Activated T-helper 1 cell treated with anti-CD3 and anti-CD28 coated beads, Interleukin-2, amount 50 U/mL, for 16 hours (primary cell): ENCODE measurements at regions not wholly inside any gene's neighbourhood (a gene's known extent, or its start where the extent isn't known, plus 50 kb on each side); places are given as distances from the start of the nearest gene placed in this dataset.

Source experiments
- DNase-seq, 2 donors: peaks; one replicate each; pipeline ENCODE4 v3.0.0-alpha.2; 2020; ENCODE audit warnings: low read depth in 1 of 2, low spot score in 1 of 2

DNA sequence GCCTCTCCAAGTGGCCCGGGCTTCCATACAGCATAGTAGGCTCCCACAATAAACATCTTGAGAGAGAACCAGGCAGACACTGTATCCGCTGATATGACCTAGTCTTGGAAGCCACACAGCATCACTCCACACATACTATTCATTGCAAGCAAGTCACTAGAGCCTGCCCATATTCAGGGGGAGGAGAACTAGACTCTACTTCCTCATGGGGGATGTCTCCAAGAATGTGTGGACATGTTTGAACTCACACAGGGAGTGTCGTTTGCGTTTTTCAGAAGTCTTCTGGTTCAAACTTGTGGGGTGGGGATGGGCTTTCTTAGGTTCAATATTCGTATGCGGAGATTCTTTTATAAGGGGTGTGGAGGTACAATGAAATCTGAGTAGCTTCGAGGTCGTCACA, 232.6 kb upstream of the HABP2 start:
- DNase-seq: no peak

DNA sequence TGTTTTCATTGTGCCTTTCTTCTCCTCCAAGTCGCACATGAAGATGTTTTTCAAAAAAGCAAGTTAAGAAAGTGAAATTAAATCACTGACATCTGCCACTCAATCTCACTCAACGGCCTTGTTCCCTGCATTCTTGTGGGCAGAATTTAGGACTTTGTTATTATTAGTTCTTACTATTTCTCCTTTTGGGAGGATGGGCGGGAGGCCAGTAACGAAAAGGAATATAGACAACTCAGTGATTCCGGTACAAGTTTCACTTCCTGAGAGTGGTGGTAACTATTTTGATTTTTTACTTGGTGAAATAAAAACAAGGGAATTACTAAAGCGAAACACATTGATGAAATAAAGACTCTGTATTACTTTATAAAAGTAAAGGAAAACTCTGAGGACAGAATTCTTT, 231.9 kb upstream of the HABP2 start:
- no peak for DNase-seq

DNA sequence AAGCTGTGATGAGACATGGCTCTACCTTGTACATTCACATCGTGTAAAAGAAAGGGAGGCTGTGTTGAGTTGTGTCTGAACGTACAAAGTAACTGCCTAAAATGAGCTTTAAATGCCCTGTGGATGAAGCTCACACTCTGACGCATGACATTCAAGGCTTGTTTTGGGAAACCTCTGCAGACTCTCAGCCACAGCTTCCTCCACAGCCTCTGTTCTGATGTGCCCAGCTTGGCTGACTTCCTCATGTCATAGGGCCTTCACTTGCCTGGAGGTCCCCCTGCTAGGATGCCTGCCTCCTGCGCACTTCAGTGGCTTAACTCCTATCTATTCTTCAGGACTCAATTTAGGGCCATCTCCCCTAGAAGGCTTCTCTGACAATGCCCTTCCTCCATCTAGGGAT, 230.0 kb upstream of the HABP2 start:
- DNase-seq: no peak

DNA sequence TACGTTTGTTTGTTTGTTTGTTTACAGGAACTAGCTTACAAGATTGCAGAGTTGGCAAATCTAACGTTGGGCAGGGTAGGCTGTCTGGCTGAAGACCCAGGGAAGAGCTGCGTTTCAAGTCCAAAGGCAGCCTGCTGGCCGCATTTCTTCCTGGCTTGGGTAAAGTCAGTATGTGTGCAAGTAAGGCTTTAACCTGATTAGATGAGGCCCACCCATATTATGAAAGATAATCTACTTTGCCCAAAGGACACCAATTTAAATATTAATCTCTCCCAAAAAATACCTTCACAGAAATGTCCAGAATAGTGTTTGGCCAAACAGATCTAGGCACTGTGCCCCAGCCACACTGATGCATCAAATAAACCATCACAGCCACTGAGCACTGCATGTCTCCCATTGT, 228.9 kb upstream of the HABP2 start:
- no peak for DNase-seq

DNA sequence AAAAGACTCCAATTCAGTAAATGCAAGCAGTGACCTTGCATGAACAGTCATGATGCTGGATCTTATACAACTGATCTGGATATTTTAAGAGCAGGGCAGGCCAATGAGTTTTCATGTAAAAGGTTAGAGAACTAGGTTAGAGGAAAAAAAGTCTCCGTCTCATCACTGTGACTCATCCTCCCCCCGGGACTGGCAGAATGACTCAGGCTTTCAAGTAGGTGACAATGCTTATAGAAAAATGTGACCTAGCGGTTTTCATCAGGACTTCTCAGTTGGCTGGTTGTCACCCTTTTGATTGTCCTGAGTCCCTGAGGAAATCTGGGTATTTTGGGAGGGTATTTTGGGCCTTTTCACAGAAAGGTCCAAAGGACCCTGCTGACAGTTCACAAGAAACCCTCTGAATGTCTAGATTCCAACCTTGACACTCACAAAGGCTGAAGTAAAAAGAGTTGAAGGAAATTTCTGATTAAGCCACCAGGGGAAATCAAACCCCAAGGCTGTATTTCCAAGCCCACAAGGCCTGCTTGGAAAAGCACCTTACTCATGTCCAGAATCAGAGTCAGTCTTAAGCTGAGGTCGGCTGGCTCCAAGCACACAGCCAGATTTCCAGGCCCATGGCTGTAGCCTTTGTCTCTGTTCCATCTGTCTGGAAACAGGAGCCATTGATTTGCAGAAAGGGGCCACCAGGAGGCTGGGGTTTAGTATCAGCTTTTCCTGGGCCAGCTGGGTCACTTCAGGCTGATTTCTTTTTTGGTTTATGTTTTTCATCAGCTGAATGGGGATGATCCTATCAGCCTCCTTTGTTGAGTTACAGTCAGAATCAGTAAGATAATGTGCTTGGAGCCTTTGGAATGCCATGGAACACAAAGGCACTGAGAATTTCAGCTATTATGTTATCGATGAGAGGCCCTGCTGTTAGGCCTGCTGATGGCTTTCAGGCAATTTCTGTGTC, 226.4 kb upstream of the HABP2 start:
- DNase-seq: no peak

DNA sequence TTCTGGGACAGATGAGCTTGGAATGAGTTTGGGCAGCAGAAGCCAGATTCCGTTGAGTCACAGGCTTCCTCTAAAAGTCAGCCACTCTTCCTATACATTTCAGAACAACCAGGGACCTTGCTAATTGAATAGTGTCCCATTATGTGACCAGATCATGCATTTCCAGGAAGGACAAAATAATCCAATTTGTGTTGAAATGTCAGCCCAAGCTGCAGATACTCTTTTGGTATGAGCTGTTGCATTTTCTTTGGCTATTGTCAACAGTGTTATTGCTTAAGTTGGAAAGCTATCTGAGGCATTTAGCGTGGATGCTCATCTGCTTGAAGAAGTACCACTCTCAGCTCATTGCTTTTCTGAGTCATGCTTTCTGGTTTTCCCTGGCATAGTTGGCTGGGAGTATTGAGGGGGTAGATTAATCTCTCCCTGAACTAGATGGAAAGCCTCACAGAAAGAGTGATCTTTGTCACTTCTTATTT, 223.7 kb upstream of the HABP2 start:
- DNase-seq: no peak

DNA sequence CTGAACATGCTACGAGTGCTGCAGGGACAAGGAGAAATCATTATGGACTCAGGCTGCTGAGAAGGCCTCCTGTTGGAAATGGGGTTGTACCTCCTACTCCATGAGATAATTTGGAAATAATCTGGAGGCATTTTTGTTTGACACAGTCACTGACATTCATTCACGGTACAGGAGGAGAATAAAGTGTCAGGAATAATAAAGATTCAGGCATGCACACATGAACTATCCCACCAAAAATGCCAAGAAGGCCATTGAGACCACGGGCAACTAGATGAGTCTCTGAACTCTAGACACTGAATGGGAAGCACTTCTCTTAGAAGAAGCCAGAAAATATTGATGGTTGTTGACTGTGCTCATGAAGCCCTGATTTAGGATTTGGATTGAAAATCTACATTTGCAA, 220.9 kb upstream of the HABP2 start:
- no peak for DNase-seq

DNA sequence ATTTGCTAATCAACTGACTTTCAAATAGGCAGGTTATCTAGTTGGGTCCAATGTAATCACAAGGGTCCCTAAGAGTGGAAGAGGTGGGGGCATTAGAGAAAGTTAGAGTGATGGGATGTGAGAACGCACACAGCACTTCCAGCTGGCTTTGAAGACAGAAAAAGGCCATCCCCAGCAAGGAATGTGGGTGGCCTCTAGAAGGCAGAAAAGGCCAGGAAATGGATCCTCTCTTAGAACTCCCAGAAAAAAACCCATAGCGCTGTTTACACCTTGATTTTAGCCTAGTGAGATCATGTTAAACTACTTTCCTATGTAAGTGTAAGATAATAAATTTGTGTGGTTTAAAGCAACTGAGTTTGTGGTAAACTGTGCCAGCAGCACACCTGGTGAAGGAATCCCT, 219.5 kb upstream of the HABP2 start:
- DNase-seq: no peak

DNA sequence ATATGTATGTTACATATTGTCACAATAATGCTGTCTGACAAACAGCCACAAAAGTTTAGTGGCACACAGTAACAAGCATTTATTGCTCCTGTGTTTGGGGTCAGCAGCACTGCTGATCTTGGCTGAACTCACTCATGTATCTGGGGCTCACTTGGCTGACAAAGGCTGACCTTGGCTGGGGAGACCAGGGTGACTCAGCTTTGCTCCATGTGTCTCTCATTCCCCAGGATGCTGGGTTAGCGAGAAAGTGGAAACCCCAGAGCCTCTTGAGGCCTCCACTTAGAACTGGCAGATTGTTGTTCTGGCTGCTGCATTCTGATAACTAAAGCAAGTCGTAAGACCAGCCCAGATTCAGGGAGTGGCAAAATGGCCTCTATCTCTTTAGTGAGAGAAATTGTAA, 217.3 kb upstream of the HABP2 start:
- no peak for DNase-seq

DNA sequence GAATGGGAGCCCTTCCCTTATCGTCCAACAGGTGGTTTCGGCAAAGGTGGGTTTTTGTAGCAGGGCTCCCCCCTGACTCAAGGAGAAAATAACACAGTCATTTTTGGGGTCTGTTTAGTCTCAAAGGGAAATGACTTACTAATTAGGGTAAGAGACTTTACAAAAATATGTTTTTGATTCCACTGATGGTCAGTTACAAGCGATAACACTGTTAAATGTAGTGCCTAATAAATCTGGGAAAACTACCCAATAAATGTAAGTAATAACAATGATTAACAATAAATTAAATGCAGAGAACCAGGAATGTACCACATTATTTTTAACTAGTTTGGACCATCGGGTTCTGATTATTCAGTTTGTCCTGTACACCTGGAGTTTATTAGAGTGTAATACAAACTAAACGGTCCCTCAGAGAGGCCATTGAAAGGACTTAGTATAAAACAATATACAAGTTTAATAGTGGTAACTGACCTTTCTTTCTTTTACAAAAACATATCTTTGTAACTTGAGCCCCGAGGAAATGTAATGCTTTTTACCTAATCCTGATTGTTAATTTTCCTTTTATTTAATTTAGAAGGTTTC, 216.2 kb upstream of the HABP2 start:
- no peak for DNase-seq

DNA sequence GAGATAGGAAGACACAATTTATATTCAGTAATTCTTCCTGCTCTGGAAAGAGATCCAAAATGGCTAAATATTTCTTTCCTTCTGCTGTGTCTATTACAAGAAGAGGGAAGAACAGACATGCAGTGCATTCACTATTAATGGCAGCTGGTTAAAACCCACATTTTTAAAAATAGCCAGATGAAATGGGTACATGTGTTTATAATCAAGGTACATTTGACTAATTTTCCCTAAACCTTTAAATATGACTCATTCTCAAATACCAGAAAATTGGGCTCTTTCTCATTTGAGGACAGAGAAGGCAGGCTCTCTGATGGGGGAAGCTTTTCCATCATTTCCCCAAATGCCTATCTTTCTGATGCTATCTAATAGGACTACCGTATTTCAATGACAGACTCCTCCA, 215.7 kb upstream of the HABP2 start:
- no peak for DNase-seq

DNA sequence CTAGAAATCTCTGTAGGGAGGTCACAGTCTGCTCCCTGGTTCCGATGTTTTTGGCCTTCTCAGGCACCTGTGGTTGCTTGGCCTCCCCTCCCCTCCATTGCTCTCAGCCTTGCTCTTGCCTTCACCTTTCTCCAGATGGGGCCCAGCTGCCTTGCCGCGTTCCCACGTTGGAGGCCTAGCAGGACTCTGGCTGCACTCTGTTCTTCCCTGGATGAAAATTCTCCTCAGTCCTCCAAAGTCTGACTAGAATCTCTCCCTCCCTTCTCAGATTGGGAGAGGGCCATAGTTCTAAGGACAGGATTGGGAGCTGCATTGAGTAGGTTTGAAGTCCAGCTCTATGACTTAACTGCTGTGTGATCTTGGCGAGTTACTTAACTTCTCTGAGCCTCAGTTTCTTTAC, 213.7 kb upstream of the HABP2 start:
- DNase-seq: no peak

DNA sequence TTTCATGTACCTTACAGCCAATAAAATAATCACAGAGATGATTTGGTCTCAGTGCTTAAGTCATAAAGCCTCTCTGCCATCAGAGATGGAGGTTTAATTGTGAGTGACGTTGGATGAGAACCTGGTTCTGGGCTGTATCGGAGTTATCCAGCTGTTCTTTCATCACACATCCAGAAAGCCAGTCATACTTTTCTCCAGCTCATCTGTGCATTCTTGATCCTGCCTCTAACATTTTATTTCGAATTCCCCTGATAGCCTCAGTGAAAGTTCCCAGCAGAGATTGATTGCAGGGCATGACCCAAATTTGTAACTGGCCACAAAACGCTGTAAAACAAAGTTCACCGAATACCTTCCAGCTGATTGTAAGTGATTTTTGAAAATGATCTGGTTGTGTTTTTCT, 212.6 kb upstream of the HABP2 start:
- DNase-seq: no peak

DNA sequence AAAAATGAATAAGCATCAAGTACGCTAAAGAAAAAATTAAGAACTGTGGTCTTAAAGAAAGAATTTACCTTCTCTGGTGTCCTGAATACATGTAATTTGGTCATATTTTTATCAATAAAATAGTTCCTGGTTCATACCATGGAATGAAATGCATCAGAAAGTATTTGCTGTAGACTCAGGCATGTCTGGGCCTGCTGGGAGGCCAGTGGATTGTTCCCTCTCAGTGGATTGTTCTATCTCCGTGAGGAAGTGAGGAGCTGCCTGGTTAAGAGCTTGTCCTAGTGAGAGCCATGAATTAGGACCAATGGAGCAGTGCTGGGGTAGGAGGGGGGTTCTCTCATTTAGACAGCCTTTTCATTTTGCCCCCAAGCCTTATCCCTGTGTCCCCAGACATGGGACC, 211.7 kb upstream of the HABP2 start:
- no peak for DNase-seq

DNA sequence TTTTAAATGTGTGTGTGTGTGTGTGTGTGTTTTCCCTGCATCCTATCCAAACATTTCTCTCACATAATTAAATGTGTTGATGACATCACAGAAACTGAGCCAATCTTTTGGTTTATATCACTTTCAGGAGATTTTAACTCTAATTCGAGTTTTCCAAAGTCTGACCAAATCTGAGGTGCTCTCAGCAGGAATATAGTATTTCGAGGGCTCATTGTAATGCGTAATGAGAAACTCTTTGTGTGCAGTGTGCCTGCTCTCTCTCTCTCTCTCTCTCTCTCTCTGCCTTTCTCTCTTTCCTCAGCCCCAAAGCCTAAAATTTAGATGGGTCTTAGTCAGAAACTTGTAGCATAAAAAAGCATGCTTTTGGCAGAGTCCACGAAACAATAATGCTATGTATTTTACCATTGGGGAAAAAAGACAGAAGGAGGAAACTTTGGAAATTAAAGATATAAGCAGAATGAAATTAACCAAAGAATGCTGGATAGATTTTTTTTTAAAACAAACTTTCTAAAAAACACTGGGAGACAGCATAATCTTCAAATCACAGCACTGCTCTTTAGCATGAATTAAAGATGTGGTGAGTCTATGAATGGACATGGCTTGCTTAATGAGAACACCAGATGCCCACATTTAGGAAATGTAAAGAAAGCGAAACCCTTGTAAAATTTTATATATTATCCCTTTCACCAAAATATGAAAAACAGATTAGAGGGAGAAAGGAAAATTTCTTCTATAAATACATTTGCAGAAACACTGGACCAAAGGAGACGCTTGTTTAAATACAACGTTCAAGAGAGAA, 206.8 kb upstream of the HABP2 start:
- DNase-seq: no peak

DNA sequence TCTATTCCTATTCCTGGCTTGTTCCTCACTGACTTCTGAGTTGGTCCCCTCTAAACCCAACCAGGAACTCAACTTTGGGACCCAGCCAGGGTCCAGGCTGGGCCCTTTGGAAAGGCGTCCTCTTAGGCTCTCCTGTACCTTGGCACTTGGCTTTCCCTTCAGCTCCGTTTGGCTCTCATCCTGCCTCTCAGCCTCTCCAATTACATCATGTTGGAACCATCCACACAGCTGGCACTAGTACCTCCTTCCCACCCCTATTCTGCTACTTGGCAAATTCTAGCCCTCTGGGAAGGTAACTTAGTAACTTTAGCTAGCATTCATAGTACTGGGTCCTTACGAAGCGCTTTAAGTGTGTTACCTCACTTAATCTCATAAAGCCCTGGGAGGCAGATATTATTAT, 205.3 kb upstream of the HABP2 start:
- no peak for DNase-seq

DNA sequence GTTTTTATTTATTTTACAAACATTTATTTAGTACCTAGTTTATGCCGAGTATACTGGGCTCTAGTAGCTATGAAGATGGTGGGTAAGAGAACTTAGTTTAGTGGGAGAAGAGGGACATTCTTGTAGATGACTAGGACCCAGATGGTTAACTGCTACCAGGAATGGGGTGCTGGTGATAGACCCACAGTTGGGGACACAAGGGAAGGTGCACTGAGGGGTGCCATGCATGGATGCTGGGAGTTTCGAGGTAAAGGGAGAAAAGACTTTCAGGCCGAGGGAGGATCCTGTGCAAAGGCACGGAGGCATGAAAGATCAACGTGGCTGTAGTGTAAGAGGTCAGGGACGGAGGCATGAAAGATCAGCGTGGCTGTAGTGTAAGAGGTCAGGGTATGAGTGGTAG, 204.2 kb upstream of the HABP2 start:
- DNase-seq: no peak

DNA sequence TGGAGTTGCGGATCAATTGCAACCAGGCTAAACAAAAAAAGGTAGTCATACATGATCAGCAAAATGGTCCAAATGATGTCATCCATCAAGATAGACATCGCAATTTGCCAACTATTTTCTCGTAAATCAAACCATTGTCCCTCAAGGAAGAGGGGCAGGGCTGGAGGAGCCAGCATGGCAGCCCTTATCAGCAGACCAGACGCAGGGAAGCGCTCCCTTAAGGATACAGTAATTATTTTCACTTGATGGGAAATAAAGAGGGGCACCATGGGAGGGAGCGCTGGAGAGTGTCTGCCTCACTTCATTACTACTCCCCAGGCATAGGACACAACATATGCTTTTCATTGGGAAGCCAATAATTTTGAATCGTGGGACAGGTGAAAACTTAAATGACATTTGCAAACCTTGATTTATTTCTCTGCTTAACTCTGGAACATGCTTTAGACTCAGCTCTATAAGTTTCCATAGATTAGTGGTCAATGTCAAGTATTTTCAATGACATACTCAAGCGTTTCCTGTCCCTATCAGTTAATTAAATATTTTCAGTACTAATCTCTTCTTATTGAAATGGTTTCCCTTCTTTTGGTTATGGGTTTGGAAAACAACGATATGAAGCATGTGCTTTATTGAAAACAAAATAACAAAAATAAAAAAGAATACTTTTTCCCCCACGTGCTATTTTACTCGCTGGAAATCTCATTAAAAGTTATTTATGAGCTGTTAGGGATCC, 202.4 kb upstream of the HABP2 start:
- no peak for DNase-seq

DNA sequence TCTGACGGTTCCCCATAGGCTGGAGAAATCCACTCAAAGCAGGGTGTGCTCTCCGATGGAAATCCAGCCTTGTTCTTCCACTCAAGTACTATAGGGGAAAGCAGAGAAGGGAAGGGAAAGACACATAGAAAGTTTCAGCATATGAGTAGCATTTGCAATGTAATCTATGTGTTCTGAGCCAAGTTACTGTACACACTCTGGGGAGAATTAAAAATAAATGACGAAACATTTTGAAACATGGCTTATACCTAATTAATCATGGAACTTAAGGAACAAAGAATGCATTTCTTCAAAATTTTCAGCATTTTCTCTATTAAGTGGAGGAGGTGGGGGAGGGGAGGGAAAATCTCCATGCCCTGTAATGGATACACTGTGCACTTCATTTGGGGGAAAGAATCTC, 198.1 kb upstream of the HABP2 start:
- DNase-seq: no peak

DNA sequence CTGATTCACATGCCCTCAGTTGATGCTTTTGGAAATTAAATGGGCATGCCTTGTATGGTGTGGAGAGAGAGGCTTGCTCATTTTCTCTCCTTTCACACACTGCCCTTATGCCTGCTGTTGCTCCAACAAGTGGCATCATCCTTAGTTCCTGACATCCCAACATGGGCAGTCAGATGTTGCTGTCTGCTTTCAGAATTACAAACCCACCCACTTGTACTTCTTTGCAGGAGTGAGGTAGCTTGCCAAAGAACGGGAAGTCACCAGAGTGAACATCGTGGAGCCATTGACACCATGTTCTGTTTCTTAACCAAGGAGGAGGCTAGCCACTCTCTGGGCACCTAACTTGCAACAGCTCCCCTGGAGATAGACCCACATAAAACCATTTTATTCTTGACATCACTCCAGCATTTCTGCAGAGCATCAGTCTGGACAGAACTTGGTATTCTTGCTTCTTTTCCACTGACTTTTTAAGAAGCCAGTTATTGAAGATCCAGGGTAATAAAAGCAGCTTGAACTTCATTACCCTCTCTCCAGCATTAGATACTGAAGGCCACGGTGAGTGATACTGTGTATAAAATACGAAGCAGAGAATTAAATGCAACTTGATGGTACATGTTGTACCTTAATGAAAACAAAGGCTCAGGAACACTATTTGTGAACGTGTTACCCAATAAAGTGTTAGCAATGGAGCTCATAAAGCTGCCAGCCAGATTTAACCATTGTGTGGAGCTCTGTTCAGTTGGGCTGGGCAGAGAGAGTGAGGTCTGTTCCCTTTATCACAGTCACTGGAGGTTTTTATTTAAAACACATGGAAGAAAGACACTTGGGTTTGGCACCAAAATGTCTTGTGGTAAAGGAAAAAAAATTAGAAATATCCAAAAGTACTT, 195.8 kb upstream of the HABP2 start:
- no peak for DNase-seq
